Right lobe of liver (tissue), 4 donors: ENCODE measurements at regions not wholly inside any gene's neighbourhood (a gene's known extent, or its start where the extent isn't known, plus 50 kb on each side); places are given as distances from the start of the nearest gene placed in this dataset.

Experiments used
- CTCF ChIP-seq, 4 donors: fragments of 200-600 bp in 3 of 4; fragments of 450-650 bp in 1 of 4; IDR thresholded peaks; one replicate each; pipeline versions ENCODE4 v1.5.1 to v1.8.0; 2016 to 2022; ENCODE audit warnings: antibody characterized with exemption in 4 of 4, mild to moderate bottlenecking in 2 of 4
- POLR2A ChIP-seq: fragments of 450-650 bp; IDR thresholded peaks from one replicate; pipeline ENCODE4 v1.6.1; 2017; ENCODE audit warnings: antibody characterized with exemption, mild to moderate bottlenecking
- donor health status: DM: no; HTN: no; CAD: no.
- donor health status: DM: no; HTN: no; CAD: no.
- donor health status: DM: no; HTN: yes; CAD: no.

- TF ChIP-seq CTCF (IDR thresholded peaks at IDR 0.05): no peak
- no peak for TF ChIP-seq POLR2A
Measured at GRCh38 chr17:33811984-33812577, 443.0 kb upstream of the CCL2 start.
